Keratinocyte (primary cell): ENCODE measurements at regions not wholly inside any gene's neighbourhood (a gene's known extent, or its start where the extent isn't known, plus 50 kb on each side); places are given as distances from the start of the nearest gene placed in this dataset.

Experiments
- DNase-seq: peaks from one replicate; pipeline ENCODE4 v3.0.0-alpha.2; 2011; ENCODE audit warnings: low read depth, missing footprints, low spot score
- FAIRE-seq: peaks from 2 replicates; lab custom pipeline; 2011; peaks lifted over from hg19 to GRCh38; lab: Jason Lieb, UNC
- H2AFZ ChIP-seq: 2 replicates; pipeline ENCODE4 v1.6.0; 2012; ENCODE audit warnings: low read length, control low read depth, inconsistent platforms; ENCODE audit not compliant: control insufficient read depth
- H3K27ac ChIP-seq: 2 replicates; pipeline ENCODE4 v1.5.1; 2011; ENCODE audit warnings: low read length; ENCODE audit not compliant: control insufficient read depth, insufficient read depth
- H3K27me3 ChIP-seq: 3 replicates; pipeline ENCODE4 v1.6.0; 2011; ENCODE audit warnings: low read length; ENCODE audit not compliant: control insufficient read depth, insufficient read depth; ENCODE audit errors: extremely low read depth
- H3K36me3 ChIP-seq, 2 experiments: 2 replicates in 1 of 2; 3 replicates in 1 of 2; pipeline ENCODE4 v1.5.1; 2011; ENCODE audit warnings: low read length in 2 of 2, mild to moderate bottlenecking in 1 of 2; ENCODE audit not compliant: control insufficient read depth in 2 of 2, insufficient read depth in 2 of 2; ENCODE audit errors: extremely low read depth in 1 of 2
- H3K4me1 ChIP-seq: 3 replicates; pipeline ENCODE4 v1.5.1; 2011; ENCODE audit warnings: low read length; ENCODE audit not compliant: control insufficient read depth, insufficient read depth; ENCODE audit errors: extremely low read depth
- H3K4me2 ChIP-seq: 3 replicates; pipeline ENCODE4 v1.6.0; 2011; ENCODE audit warnings: low read depth, low read length; ENCODE audit not compliant: control insufficient read depth, insufficient read depth; ENCODE audit errors: extremely low read depth
- H3K4me3 ChIP-seq, 3 experiments: fragments of 200-600 bp in 1 of 3; sonication (generic) in 1 of 3; 2 replicates in 2 of 3; 3 replicates in 1 of 3; pipeline ENCODE4 v1.5.1; 2011 to 2016; ENCODE audit warnings: low read length in 3 of 3, mild to moderate bottlenecking in 3 of 3, control low read depth in 2 of 3, inconsistent platforms in 1 of 3, low read depth in 1 of 3, mixed read lengths in 1 of 3, mixed run types in 1 of 3, moderate library complexity in 1 of 3; ENCODE audit not compliant: control insufficient read depth in 2 of 3, insufficient read depth in 2 of 3; ENCODE audit errors: extremely low read depth in 1 of 3
- H3K79me2 ChIP-seq: 2 replicates; pipeline ENCODE4 v1.6.0; 2012; ENCODE audit warnings: low read length; ENCODE audit not compliant: control insufficient read depth, insufficient read depth
- H3K9ac ChIP-seq: 3 replicates; pipeline ENCODE4 v1.6.0; 2011; ENCODE audit warnings: low read length; ENCODE audit not compliant: control insufficient read depth, insufficient read depth; ENCODE audit errors: extremely low read depth
- H3K9me1 ChIP-seq: 3 replicates; pipeline ENCODE4 v1.6.0; 2011; ENCODE audit warnings: low read length; ENCODE audit not compliant: control insufficient read depth, insufficient read depth; ENCODE audit errors: extremely low read depth
- H3K9me3 ChIP-seq: 2 replicates; pipeline ENCODE4 v1.5.1; 2012; ENCODE audit warnings: low read depth, low read length; ENCODE audit not compliant: control insufficient read depth
- H4K20me1 ChIP-seq: 3 replicates; pipeline ENCODE4 v1.6.0; 2011; ENCODE audit warnings: low read length; ENCODE audit not compliant: control insufficient read depth, insufficient read depth; ENCODE audit errors: extremely low read depth
- EZH2 ChIP-seq: IDR thresholded peaks from one replicate; pipeline ENCODE4 v1.6.1; 2012; ENCODE audit warnings: inconsistent platforms, mild to moderate bottlenecking, low read length, moderate library complexity
- dilution Hi-C: fragments of 300-500 bp; cut with MboI; formaldehyde crosslinking; loops from one replicate; pipeline ENCODE4 v1.7.0; 2020; ENCODE audit warnings: low sequenced_read_pairs; ENCODE audit not compliant: extremely low pct_ligation_motif_present
- TF ChIP-seq, protein P1 (sequence below), 3 experiments: IDR thresholded peaks in 1 of 3; conservative IDR thresholded peaks in 1 of 3; optimal IDR thresholded peaks in 1 of 3; 2 replicates in 2 of 3; 3 replicates in 1 of 3; pipeline versions ENCODE3 to v1.5.1; 2011; ENCODE audit warnings: low read length in 3 of 3, mild to moderate bottlenecking in 3 of 3, moderate library complexity in 2 of 3, control low read depth in 1 of 3, inconsistent platforms in 1 of 3; ENCODE audit not compliant: insufficient read depth in 2 of 3; ENCODE audit errors: extremely low read depth in 1 of 3

- Histone ChIP-seq H3K27ac (no peak overlapping the region), H4K20me1 (no peaks in the 10 kb centered on the region), H3K9me1 (no peaks in the 10 kb centered on the region), H3K79me2 (no peaks in the 10 kb centered on the region), H3K9me3 (no peaks in the 10 kb centered on the region), H3K4me1 (no peaks in the 10 kb centered on the region), H3K4me2 (no peak overlapping the region), H3K4me3 (no peak overlapping the region), H3K9ac (no peak overlapping the region), H3K27me3 (no peaks in the 10 kb centered on the region), H2AFZ (no peak overlapping the region), H3K36me3 (no peaks in the 10 kb centered on the region)
- FAIRE-seq (no peak), DNase-seq (no peak)
- dilution Hi-C loops: no loop called here
- no peak for TF ChIP-seq EZH2
- TF ChIP-seq, protein P1, sequence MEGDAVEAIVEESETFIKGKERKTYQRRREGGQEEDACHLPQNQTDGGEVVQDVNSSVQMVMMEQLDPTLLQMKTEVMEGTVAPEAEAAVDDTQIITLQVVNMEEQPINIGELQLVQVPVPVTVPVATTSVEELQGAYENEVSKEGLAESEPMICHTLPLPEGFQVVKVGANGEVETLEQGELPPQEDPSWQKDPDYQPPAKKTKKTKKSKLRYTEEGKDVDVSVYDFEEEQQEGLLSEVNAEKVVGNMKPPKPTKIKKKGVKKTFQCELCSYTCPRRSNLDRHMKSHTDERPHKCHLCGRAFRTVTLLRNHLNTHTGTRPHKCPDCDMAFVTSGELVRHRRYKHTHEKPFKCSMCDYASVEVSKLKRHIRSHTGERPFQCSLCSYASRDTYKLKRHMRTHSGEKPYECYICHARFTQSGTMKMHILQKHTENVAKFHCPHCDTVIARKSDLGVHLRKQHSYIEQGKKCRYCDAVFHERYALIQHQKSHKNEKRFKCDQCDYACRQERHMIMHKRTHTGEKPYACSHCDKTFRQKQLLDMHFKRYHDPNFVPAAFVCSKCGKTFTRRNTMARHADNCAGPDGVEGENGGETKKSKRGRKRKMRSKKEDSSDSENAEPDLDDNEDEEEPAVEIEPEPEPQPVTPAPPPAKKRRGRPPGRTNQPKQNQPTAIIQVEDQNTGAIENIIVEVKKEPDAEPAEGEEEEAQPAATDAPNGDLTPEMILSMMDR (optimal IDR thresholded peaks at IDR 0.05 in 1 of 3, IDR thresholded peaks at IDR 0.05 in 1 of 3, conservative IDR thresholded peaks at IDR 0.05 in 1 of 3; ENCODE audit: extremely low read depth in 1 of 3, insufficient read depth in 2 of 3, low read length in 3 of 3): no peak
Measured at GRCh38 chr5:1708592-1709141, 91.0 kb downstream of the MRPL36 start.

- DNase-seq (no peak), FAIRE-seq (no peak)
- Histone ChIP-seq H3K4me2 (no peak overlapping the region), H3K27ac (no peak overlapping the region), H3K9ac (no peak overlapping the region), H3K27me3 (no peaks in the 10 kb centered on the region), H4K20me1 (no peaks in the 10 kb centered on the region), H3K36me3 (no peaks in the 10 kb centered on the region), H3K9me1 (no peaks in the 10 kb centered on the region), H3K9me3 (no peaks in the 10 kb centered on the region), H3K4me3 (no peak overlapping the region), H3K4me1 (no peaks in the 10 kb centered on the region), H3K79me2 (no peaks in the 10 kb centered on the region), H2AFZ (no peak overlapping the region)
- dilution Hi-C loops: no loop called here
- TF ChIP-seq, protein P1 (optimal IDR thresholded peaks at IDR 0.05 in 1 of 3, IDR thresholded peaks at IDR 0.05 in 1 of 3, conservative IDR thresholded peaks at IDR 0.05 in 1 of 3; ENCODE audit: extremely low read depth in 1 of 3, insufficient read depth in 2 of 3, low read length in 3 of 3): no peak
- no peak for TF ChIP-seq EZH2
Measured at GRCh38 chr5:1707467-1707866, 92.2 kb downstream of the MRPL36 start.
